DND-41 (cell line): ENCODE measurements at regions not wholly inside any gene's neighbourhood (a gene's known extent, or its start where the extent isn't known, plus 50 kb on each side); places are given as distances from the start of the nearest gene placed in this dataset.

Source experiments
- EZH2 ChIP-seq: IDR thresholded peaks from 3 replicates; pipeline ENCODE4 v1.6.1; 2012; ENCODE audit warnings: borderline replicate concordance, low read depth, mild to moderate bottlenecking, moderate library complexity, low read length, inconsistent platforms; ENCODE audit not compliant: severe bottlenecking
- TF ChIP-seq, protein P1 (sequence below): IDR thresholded peaks from 2 replicates; pipeline ENCODE4 v1.5.1; 2012; ENCODE audit warnings: borderline replicate concordance, low read length, moderate library complexity, mild to moderate bottlenecking; ENCODE audit not compliant: poor library complexity, severe bottlenecking; ENCODE audit errors: extremely low read depth

GRCh38 chr4:29311247-29311646 lies 1408.9 kb upstream of the PCDH7 start:
- TF ChIP-seq, protein P1, sequence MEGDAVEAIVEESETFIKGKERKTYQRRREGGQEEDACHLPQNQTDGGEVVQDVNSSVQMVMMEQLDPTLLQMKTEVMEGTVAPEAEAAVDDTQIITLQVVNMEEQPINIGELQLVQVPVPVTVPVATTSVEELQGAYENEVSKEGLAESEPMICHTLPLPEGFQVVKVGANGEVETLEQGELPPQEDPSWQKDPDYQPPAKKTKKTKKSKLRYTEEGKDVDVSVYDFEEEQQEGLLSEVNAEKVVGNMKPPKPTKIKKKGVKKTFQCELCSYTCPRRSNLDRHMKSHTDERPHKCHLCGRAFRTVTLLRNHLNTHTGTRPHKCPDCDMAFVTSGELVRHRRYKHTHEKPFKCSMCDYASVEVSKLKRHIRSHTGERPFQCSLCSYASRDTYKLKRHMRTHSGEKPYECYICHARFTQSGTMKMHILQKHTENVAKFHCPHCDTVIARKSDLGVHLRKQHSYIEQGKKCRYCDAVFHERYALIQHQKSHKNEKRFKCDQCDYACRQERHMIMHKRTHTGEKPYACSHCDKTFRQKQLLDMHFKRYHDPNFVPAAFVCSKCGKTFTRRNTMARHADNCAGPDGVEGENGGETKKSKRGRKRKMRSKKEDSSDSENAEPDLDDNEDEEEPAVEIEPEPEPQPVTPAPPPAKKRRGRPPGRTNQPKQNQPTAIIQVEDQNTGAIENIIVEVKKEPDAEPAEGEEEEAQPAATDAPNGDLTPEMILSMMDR, result no peak
- no peak for TF ChIP-seq EZH2
